MCF 10A (cell line): ENCODE measurements at regions not wholly inside any gene's neighbourhood (a gene's known extent, or its start where the extent isn't known, plus 50 kb on each side); places are given as distances from the start of the nearest gene placed in this dataset.

Experiments
- BruUV-seq: library from RNA; stranded (reverse); fragments of 400-500 nt; replicated peaks from 2 replicates; lab custom pipeline; 2021; lab: Mats Ljungman, UMichigan
- CTCF ChIA-PET: fragments of 300-600 bp; sonication (Branson Sonifier 250); formaldehyde crosslinking; extraction: SDS; loops from one replicate; lab custom pipeline; 2021; ENCODE audit warnings: antibody characterized with exemption, inconsistent platforms; lab: Yijun Ruan, JAX
- POLR2A ChIA-PET: fragments of 300-600, 350-650 bp; sonication (Branson Sonifier 250); formaldehyde crosslinking; extraction: SDS; loops from one replicate; lab custom pipeline; 2020; ENCODE audit warnings: antibody characterized with exemption, inconsistent platforms; lab: Yijun Ruan, JAX
- DNase-seq: peaks from one replicate; pipeline ENCODE4 v3.0.0-alpha.2; 2018; ENCODE audit not compliant: unreplicated experiment
- H3K27ac Mint-ChIP-seq: one replicate; pipeline ENCODE4 v1.8.0; 2022; ENCODE audit warnings: mild to moderate bottlenecking, low read depth, mixed read lengths; ENCODE audit not compliant: unreplicated experiment
- H3K27me3 Mint-ChIP-seq: one replicate; pipeline ENCODE4 v1.8.0; 2022; ENCODE audit warnings: mixed read lengths; ENCODE audit not compliant: insufficient read depth, unreplicated experiment
- H3K36me3 Mint-ChIP-seq: one replicate; pipeline ENCODE4 v1.8.0; 2022; ENCODE audit warnings: mild to moderate bottlenecking, moderate library complexity, mixed read lengths; ENCODE audit not compliant: insufficient read depth, unreplicated experiment
- H3K4me1 Mint-ChIP-seq: one replicate; pipeline ENCODE4 v1.8.0; 2022; ENCODE audit warnings: mixed read lengths; ENCODE audit not compliant: insufficient read depth, unreplicated experiment
- H3K4me3 Mint-ChIP-seq: one replicate; pipeline ENCODE4 v1.8.0; 2022; ENCODE audit warnings: mild to moderate bottlenecking, moderate library complexity, mixed read lengths; ENCODE audit not compliant: unreplicated experiment
- H3K9me3 Mint-ChIP-seq: one replicate; pipeline ENCODE4 v1.8.0; 2022; ENCODE audit warnings: mixed read lengths; ENCODE audit not compliant: unreplicated experiment
- intact Hi-C: fragments of 100-400 bp; cut with micrococcal nuclease; formaldehyde crosslinking; loops from 2 replicates; pipeline ENCODE4 v1.14.1; 2022
- TF ChIP-seq, protein P1 (sequence below): fragments of 200-600 bp; IDR thresholded peaks from one replicate; pipeline ENCODE4 v1.8.0; 2022; ENCODE audit warnings: antibody characterized with exemption, mild to moderate bottlenecking; ENCODE audit not compliant: unreplicated experiment

DNA sequence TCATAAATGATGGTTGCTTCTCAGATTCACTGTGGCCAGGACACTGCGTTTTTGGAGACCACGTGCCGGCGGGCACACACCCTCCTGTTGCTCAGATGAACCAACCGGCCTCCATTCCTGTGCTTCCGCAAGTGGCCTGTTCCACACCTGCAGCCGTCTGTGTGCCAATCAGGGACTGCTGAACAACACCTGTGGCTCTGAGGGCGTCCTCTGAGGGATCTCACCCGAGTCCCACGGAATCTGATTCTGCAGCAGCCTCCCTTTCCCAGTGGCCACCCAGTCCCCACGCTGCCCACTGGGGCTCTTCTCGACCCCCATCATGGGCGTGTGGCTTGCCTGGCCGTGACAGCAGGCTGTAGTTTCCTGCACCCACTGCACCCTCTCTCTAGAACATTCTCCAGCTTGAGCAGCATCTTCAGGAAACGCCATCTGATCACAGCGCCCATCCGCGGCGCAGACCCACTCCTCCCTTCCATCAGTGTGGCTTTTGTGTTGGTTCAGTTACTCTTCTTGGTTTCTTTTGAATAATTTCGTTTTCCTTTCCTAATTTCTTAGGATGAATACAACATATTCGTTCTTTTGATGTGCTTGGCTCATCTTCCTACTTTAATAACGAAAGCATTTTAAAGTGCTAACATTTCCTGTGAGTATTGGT, 65.1 kb upstream of the SLC22A11 start:
- DNase-seq = no peak
- no TSS peak for BruUV-seq
- POLR2A ChIA-PET = no interaction called here
- Mint-ChIP-seq H3K4me1 (peaks cover 6% of the 10 kb centered on the region), H3K36me3 (no peaks in the 10 kb centered on the region), H3K27me3 (peaks cover 72% of the 10 kb centered on the region), H3K4me3 (no peak overlapping the region), H3K9me3 (no peaks in the 10 kb centered on the region), H3K27ac (no peak overlapping the region)
- intact Hi-C loops = loop anchor here (1.0 kb wide), 1 partner anchor 163 kb away; no protein-coding TSS in a partner anchor
- CTCF ChIA-PET = interaction anchor here (0.7 to 10.0 kb wide), 9 partner anchors 17 to 296 kb away, joined by 3 to 109 read pairs (median 5); no protein-coding TSS in a partner anchor
- TF ChIP-seq, protein P1, sequence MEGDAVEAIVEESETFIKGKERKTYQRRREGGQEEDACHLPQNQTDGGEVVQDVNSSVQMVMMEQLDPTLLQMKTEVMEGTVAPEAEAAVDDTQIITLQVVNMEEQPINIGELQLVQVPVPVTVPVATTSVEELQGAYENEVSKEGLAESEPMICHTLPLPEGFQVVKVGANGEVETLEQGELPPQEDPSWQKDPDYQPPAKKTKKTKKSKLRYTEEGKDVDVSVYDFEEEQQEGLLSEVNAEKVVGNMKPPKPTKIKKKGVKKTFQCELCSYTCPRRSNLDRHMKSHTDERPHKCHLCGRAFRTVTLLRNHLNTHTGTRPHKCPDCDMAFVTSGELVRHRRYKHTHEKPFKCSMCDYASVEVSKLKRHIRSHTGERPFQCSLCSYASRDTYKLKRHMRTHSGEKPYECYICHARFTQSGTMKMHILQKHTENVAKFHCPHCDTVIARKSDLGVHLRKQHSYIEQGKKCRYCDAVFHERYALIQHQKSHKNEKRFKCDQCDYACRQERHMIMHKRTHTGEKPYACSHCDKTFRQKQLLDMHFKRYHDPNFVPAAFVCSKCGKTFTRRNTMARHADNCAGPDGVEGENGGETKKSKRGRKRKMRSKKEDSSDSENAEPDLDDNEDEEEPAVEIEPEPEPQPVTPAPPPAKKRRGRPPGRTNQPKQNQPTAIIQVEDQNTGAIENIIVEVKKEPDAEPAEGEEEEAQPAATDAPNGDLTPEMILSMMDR = no peak

DNA sequence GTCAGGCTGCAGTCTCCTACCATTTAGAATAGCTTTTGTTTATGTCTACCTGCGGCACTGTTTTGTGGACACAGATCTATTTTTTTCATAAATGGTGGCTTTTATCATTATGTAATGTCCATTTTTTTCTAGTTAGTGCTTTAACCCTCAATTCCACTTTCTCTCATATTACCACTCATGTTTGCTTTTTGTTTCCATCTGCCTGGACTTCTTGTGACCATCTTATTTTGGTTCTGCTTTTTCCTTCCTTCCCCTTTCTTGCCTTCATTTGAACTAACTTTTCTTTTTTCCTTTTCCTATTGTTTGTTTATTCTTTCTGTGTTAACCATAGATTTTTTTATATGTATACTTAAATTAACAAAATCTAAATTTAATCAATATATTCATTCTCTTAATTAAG, 63.2 kb upstream of the SLC22A11 start:
- Mint-ChIP-seq H3K4me3 (no peak overlapping the region), H3K9me3 (no peaks in the 10 kb centered on the region), H3K36me3 (no peaks in the 10 kb centered on the region), H3K27me3 (peaks cover 69% of the 10 kb centered on the region), H3K27ac (no peak overlapping the region), H3K4me1 (peaks cover 6% of the 10 kb centered on the region)
- ChIA-PET CTCF (interaction anchor here (0.7 to 10.0 kb wide), 2 partner anchors 105 to 159 kb away, joined by 3 to 109 read pairs; no protein-coding TSS in a partner anchor), POLR2A (no interaction called here)
- DNase-seq = no peak
- TF ChIP-seq, protein P1 = no peak
- intact Hi-C loops = no loop called here
- no TSS peak for BruUV-seq

DNA sequence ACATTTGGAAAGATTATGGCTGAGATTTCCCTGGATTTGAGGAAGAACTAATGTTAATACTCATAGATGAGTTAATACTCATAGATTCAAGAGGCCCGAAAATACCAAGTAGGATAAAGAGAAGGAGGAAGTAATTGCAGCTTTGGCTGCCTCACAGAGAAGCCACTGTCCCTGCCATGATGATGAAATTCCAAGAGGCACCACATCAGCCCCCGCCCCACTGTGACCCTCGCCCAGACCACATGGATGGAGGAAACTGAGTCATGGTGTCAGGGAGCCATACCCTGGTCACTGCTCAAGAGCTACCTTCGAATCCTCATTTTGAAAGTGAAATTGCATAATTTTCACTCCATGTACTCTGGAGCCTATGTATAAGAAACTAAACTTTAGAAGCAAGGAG, 57.6 kb upstream of the SLC22A11 start:
- no peak overlapping the region for H3K4me3 Mint-ChIP-seq
- POLR2A ChIA-PET = no interaction called here
- no peaks in the 10 kb centered on the region for H3K36me3 Mint-ChIP-seq
- CTCF ChIA-PET = interaction anchor here (1.2 to 1.8 kb wide), 2 partner anchors 48 to 151 kb away, joined by 3 to 4 read pairs; no protein-coding TSS in a partner anchor
- peaks cover 5% of the 10 kb centered on the region for H3K4me1 Mint-ChIP-seq
- no TSS peak for BruUV-seq
- H3K9me3 Mint-ChIP-seq = no peaks in the 10 kb centered on the region
- TF ChIP-seq, protein P1 = no peak
- no peak for DNase-seq
- no peak overlapping the region for H3K27ac Mint-ChIP-seq
- intact Hi-C loops = no loop called here
- H3K27me3 Mint-ChIP-seq = peaks cover 23% of the 10 kb centered on the region

DNA sequence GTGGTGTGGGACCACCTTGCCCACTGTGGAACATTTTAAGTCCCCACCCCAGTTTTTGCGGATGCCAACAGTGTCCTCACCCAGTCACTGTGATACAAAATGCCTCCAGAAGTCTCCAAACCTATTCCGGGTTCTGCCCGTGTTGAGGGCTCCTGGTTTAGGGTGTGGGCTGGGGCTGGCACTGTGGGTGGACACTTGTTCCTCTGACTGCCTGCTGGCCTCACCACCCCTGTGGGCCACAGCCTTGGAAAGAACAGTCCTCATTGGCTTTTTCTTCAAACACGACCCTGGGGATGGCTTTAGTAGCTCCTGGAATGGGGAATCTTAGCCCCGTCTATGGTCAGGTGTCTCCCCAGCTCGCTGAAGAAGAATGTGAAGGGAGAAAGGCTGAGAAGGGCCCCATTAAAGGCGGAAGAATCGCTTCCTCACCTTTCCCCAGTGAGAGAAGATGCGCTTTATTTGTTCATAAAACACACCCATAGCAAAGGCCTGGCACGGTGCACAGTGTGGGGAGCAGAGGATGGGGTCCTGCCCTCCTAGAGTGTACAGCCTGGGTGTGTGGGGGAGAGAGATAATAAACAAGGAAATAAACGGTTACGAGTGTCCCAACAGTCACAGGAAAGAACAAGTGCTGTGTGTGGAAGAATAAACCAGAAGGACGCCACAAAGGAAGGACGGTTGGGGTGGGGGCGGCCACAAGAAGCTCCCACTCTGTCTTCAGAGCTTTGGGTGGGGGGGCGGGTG, 56.3 kb upstream of the SLC22A11 start:
- POLR2A ChIA-PET = interaction anchor here (0.6 to 0.7 kb wide), 3 partner anchors 72 to 205 kb away, joined by 3 to 4 read pairs (median 4); no protein-coding TSS in a partner anchor
- H3K9me3 Mint-ChIP-seq = peaks cover 3% of the 10 kb centered on the region
- H3K36me3 Mint-ChIP-seq = no peaks in the 10 kb centered on the region
- peaks cover 15% of the 10 kb centered on the region for H3K27me3 Mint-ChIP-seq
- H3K4me3 Mint-ChIP-seq = no peak overlapping the region
- CTCF ChIA-PET = interaction anchor here (1.0 kb wide), 1 partner anchor 50 kb away, joined by 3 read pairs; no protein-coding TSS in a partner anchor
- no peak overlapping the region for H3K27ac Mint-ChIP-seq
- no TSS peak for BruUV-seq
- TF ChIP-seq, protein P1 = no peak
- peaks cover 5% of the 10 kb centered on the region for H3K4me1 Mint-ChIP-seq
- no peak for DNase-seq
- intact Hi-C loops = no loop called here
